A549 (cell line): ENCODE measurements at regions not wholly inside any gene's neighbourhood (a gene's known extent, or its start where the extent isn't known, plus 50 kb on each side); places are given as distances from the start of the nearest gene placed in this dataset.

ENCODE experiments used
- ATAC-seq, 2 experiments: fragments of 200-7000 bp in 1 of 2; fragments of >200 bp in 1 of 2; cut with Nextera tagmentation in 1 of 2; cut with Tn5 transposase in 1 of 2; 3 replicates each; pipeline versions ENCODE4 v1.8.0 to v1.9.1; 2018 to 2020; ENCODE audit warnings: mild to moderate bottlenecking in 1 of 2, moderate library complexity in 1 of 2
- CTCF ChIA-PET: fragments of 300-600 bp; sonication (Branson Sonifier 250); formaldehyde crosslinking; extraction: SDS; loops from one replicate; lab custom pipeline; 2021; ENCODE audit warnings: antibody characterized with exemption, inconsistent platforms; lab: Yijun Ruan, JAX
- POLR2A ChIA-PET: fragments of 350-600 bp; formaldehyde crosslinking; extraction: SDS; loops from one replicate; lab custom pipeline; 2021; ENCODE audit warnings: antibody characterized with exemption, inconsistent platforms; lab: Yijun Ruan, JAX
- DNase-seq, 2 experiments: peaks; one replicate each; pipeline versions ENCODE4 v3.0.0 to v3.0.0-alpha.2; 2011 to 2016; ENCODE audit warnings: low read depth in 1 of 2, low spot score in 1 of 2
- FAIRE-seq: peaks from 2 replicates; lab custom pipeline; 2011; peaks lifted over from hg19 to GRCh38; lab: Jason Lieb, UNC
- H3K27ac ChIP-seq, 2 experiments: fragments of >200 bp; sonication (Bioruptor Twin); formaldehyde crosslinking; 3 replicates each; pipeline ENCODE4 v1.5.1; 2016 to 2017
- H3K4me1 ChIP-seq: fragments of >200 bp; sonication (Bioruptor Twin); formaldehyde crosslinking; 3 replicates; pipeline ENCODE4 v1.6.1; 2016
- H3K4me2 ChIP-seq: fragments of >200 bp; sonication (Bioruptor Twin); formaldehyde crosslinking; 3 replicates; pipeline ENCODE4 v1.6.1; 2016
- H3K4me3 ChIP-seq: fragments of >200 bp; sonication (Bioruptor Twin); formaldehyde crosslinking; 3 replicates; pipeline ENCODE4 v1.5.1; 2016
- H3K9me3 ChIP-seq: fragments of >200 bp; sonication (Bioruptor Twin); formaldehyde crosslinking; 3 replicates; pipeline ENCODE4 v1.6.1; 2016
- CEBPB ChIP-seq, 2 experiments: fragments of >200 bp in 1 of 2; sonication (Bioruptor Twin) in 1 of 2; formaldehyde crosslinking in 1 of 2; IDR thresholded peaks; 2 replicates each; pipeline ENCODE4 v1.6.1; 2012 to 2016
- CHD4 ChIP-seq: fragments of 200-600 bp; sonication (generic); IDR thresholded peaks from 2 replicates; pipeline ENCODE4 v1.6.1; 2016; ENCODE audit warnings: antibody characterized with exemption, mild to moderate bottlenecking, borderline replicate concordance
- EHMT2 ChIP-seq: fragments of 200-600 bp; sonication (generic); IDR thresholded peaks from 2 replicates; pipeline ENCODE4 v1.6.1; 2016; ENCODE audit warnings: antibody characterized with exemption, low read depth, mild to moderate bottlenecking, moderate library complexity
- ESRRA ChIP-seq: fragments of 150-350 bp; IDR thresholded peaks from 2 replicates; pipeline ENCODE4 v1.6.1; 2014; ENCODE audit warnings: mild to moderate bottlenecking, low read length, borderline replicate concordance
- FOSL2 ChIP-seq, 2 experiments: fragments of 450-650 bp in 1 of 2; fragments of >200 bp in 1 of 2; sonication (Bioruptor Twin) in 1 of 2; formaldehyde crosslinking; IDR thresholded peaks; 2 replicates each; pipeline versions ENCODE4 v1.5.0 to v1.6.1; 2016 to 2020; ENCODE audit warnings: mild to moderate bottlenecking in 1 of 2, moderate library complexity in 1 of 2
- FOXS1 ChIP-seq: fragments of 250-450 bp; sonication (Bioruptor Pico); IDR thresholded peaks from 2 replicates; pipeline ENCODE4 v1.5.0; 2020; ENCODE audit warnings: mild to moderate bottlenecking, moderate library complexity
- HDAC2 ChIP-seq: fragments of 200-600 bp; sonication (generic); IDR thresholded peaks from 2 replicates; pipeline ENCODE4 v1.6.1; 2016
- HMGXB4 ChIP-seq: fragments of 250-450 bp; sonication (Bioruptor Pico); IDR thresholded peaks from 2 replicates; pipeline ENCODE4 v1.5.0; 2021; ENCODE audit warnings: mild to moderate bottlenecking, moderate library complexity, borderline replicate concordance
- HOXB5 ChIP-seq: fragments of 250-450 bp; sonication (Bioruptor Pico); IDR thresholded peaks from 2 replicates; pipeline ENCODE4 v1.5.0; 2020; ENCODE audit warnings: mild to moderate bottlenecking, moderate library complexity
- JUN ChIP-seq, 2 experiments: fragments of >200 bp; sonication (Bioruptor Twin); formaldehyde crosslinking; IDR thresholded peaks; 2 replicates in 1 of 2; 3 replicates in 1 of 2; pipeline ENCODE4 v1.6.1; 2016 to 2017
- JUNB ChIP-seq: fragments of >200 bp; sonication (Bioruptor Twin); formaldehyde crosslinking; IDR thresholded peaks from 2 replicates; pipeline ENCODE4 v1.6.1; 2016
- MAFK ChIP-seq: fragments of 450-650 bp; IDR thresholded peaks from 2 replicates; pipeline ENCODE4 v1.6.1; 2014; ENCODE audit not compliant: partially characterized antibody
- MAZ ChIP-seq: fragments of 150-350 bp; IDR thresholded peaks from 2 replicates; pipeline ENCODE4 v1.6.1; 2014; ENCODE audit warnings: antibody characterized with exemption, low read depth, low read length, borderline replicate concordance
- MYC ChIP-seq: IDR thresholded peaks from 2 replicates; pipeline ENCODE4 v1.6.1; 2012; ENCODE audit warnings: mild to moderate bottlenecking, inconsistent platforms, low read length, improper control_type of control experiment, borderline replicate concordance
- NFE2L2 ChIP-seq: fragments of 150-350 bp; conservative IDR thresholded peaks from 2 replicates; pipeline ENCODE4 v1.6.1; 2014; ENCODE audit warnings: low read length
- PHF8 ChIP-seq: fragments of 200-600 bp; sonication (generic); IDR thresholded peaks from 2 replicates; pipeline ENCODE4 v1.6.1; 2016; ENCODE audit warnings: low read depth, mild to moderate bottlenecking, antibody characterized with exemption, moderate library complexity, borderline replicate concordance
- POLR2AphosphoS2 ChIP-seq: conservative IDR thresholded peaks from 2 replicates; pipeline ENCODE4 v1.6.1; 2012; ENCODE audit warnings: low read length, improper control_type of control experiment, inconsistent platforms
- RARB ChIP-seq: fragments of 250-450 bp; sonication (Bioruptor Pico); IDR thresholded peaks from 2 replicates; pipeline ENCODE4 v1.8.0; 2021; ENCODE audit warnings: mild to moderate bottlenecking, moderate library complexity
- SMC3 ChIP-seq: fragments of >200 bp; sonication (Bioruptor Twin); formaldehyde crosslinking; IDR thresholded peaks from 3 replicates; pipeline ENCODE4 v1.6.1; 2018; ENCODE audit warnings: inconsistent platforms
- ZSCAN20 ChIP-seq: fragments of 250-450 bp; sonication (Bioruptor Pico); IDR thresholded peaks from 2 replicates; pipeline ENCODE4 v1.8.0; 2022; ENCODE audit warnings: mild to moderate bottlenecking, moderate library complexity
- WGBS: methylation state at CpG from one replicate; pipeline ENCODE4 v1.1.6; 2017; ENCODE audit errors: missing lambda C conversion rate; 5-methylcytosine and 5-hydroxymethylcytosine counted together
- TF ChIP-seq, protein P1 (sequence below): fragments of >200 bp; sonication (Bioruptor Twin); formaldehyde crosslinking; IDR thresholded peaks from 3 replicates; pipeline ENCODE4 v1.6.1; 2016
- TF ChIP-seq, protein P2 (sequence below): fragments of 200-600 bp; sonication (generic); IDR thresholded peaks from 2 replicates; pipeline ENCODE4 v1.6.1; 2016; ENCODE audit warnings: antibody characterized with exemption, mild to moderate bottlenecking, moderate library complexity
- TF ChIP-seq, protein P3 (sequence below): IDR thresholded peaks from 2 replicates; pipeline ENCODE4 v1.6.1; 2012
- TF ChIP-seq, protein P4 (sequence below): fragments of 450-650 bp; IDR thresholded peaks from 2 replicates; pipeline ENCODE4 v1.6.1; 2014; ENCODE audit warnings: antibody characterized with exemption

DNA sequence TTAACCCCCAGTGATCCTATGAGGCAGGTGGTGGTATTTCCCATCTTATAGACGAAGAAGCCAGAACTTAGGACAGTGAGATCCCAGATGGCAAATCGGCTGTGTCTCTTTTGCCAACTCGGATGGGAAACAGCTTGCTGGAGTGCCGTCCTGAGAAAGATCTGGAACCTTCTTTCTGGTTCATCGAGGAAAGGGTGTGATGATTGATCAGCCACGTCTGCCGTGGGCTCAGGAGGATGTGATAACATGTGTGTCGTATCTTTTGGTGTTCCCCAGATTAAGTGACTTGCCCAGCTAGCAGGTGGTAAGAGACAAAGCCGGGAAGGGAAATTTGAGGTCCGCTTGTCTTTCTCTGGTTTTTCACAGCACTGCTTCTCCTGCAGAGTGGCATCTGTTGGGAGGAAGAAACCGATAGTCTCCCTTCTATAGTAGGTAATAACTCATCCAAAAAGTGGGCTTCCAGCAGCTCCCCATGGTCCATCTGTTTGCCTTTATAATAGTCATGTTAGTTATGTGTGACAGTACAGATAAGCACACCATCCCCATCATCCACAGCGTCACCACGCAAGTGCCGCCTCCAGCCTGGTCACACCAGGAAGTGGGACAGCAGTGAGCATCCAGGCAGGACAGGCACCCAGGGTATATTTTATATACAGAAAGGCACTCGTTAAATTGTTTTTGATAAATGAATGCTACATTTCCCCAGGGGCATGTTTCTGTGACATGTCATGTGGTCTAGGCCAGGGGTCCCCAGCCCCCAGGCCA is 175.5 kb downstream of the KATNIP start:
- no peaks in the 10 kb centered on the region for H3K9me3 ChIP-seq
- no peak overlapping the region for H3K27ac ChIP-seq
- 93% methylated on average over 15 of the region's 15 CpGs for WGBS
- ChIA-PET CTCF (interaction anchor here (0.5 to 1.1 kb wide), 2 partner anchors 14 to 183 kb away, joined by 3 read pairs; no protein-coding TSS in a partner anchor), POLR2A (no interaction called here)
- ATAC-seq (no peak), FAIRE-seq (no peak), DNase-seq (no peak)
- no peaks in the 10 kb centered on the region for H3K4me1 ChIP-seq
- no peak overlapping the region for H3K4me2 ChIP-seq
- H3K4me3 ChIP-seq = no peak overlapping the region
- TF ChIP-seq MAFK (no peak), PHF8 (no peak), NFE2L2 (no peak), ZSCAN20 (CRISPR knock-in tag) (no peak), MYC (no peak), ESRRA (no peak)
- TF ChIP-seq, protein P1, sequence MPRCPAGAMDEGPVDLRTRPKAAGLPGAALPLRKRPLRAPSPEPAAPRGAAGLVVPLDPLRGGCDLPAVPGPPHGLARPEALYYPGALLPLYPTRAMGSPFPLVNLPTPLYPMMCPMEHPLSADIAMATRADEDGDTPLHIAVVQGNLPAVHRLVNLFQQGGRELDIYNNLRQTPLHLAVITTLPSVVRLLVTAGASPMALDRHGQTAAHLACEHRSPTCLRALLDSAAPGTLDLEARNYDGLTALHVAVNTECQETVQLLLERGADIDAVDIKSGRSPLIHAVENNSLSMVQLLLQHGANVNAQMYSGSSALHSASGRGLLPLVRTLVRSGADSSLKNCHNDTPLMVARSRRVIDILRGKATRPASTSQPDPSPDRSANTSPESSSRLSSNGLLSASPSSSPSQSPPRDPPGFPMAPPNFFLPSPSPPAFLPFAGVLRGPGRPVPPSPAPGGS = no peak
- TF ChIP-seq, protein P2, sequence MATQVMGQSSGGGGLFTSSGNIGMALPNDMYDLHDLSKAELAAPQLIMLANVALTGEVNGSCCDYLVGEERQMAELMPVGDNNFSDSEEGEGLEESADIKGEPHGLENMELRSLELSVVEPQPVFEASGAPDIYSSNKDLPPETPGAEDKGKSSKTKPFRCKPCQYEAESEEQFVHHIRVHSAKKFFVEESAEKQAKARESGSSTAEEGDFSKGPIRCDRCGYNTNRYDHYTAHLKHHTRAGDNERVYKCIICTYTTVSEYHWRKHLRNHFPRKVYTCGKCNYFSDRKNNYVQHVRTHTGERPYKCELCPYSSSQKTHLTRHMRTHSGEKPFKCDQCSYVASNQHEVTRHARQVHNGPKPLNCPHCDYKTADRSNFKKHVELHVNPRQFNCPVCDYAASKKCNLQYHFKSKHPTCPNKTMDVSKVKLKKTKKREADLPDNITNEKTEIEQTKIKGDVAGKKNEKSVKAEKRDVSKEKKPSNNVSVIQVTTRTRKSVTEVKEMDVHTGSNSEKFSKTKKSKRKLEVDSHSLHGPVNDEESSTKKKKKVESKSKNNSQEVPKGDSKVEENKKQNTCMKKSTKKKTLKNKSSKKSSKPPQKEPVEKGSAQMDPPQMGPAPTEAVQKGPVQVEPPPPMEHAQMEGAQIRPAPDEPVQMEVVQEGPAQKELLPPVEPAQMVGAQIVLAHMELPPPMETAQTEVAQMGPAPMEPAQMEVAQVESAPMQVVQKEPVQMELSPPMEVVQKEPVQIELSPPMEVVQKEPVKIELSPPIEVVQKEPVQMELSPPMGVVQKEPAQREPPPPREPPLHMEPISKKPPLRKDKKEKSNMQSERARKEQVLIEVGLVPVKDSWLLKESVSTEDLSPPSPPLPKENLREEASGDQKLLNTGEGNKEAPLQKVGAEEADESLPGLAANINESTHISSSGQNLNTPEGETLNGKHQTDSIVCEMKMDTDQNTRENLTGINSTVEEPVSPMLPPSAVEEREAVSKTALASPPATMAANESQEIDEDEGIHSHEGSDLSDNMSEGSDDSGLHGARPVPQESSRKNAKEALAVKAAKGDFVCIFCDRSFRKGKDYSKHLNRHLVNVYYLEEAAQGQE = no peak

DNA sequence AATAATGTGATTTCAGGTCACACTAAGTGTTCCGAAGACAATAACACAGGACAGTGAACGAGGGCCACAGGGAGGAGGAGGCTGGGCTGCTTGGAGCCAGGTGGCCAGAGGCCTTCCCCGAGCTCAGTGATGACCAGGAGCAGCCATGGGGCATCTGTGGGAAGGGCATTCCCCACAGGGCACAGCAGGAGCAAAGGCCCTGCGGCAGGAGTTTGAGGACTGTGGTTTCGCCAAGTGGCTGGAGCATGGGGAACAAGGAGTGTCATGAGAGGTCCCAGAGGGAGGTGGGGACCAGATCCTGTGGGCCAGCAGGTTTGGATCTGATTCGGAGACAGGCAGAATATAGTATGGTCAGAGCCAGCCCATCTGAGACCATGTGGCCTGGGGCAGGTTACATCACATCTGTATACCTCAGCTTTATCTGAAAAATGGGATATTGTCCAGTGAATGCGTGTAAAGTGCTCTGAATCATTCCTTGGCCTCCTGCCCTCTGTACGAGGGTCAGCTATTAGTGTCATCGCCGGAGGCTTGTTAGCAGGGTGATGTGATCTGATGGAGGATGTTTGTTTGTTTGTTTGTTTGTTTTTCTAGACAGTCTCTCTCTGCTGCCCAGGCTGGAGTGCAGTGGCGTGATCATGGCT is 176.8 kb downstream of the KATNIP start:
- FAIRE-seq (no peak), DNase-seq (no peak), ATAC-seq (no peak)
- H3K4me3 ChIP-seq = no peak overlapping the region
- no peak overlapping the region for H3K27ac ChIP-seq
- ChIA-PET CTCF (no interaction called here), POLR2A (no interaction called here)
- no peaks in the 10 kb centered on the region for H3K4me1 ChIP-seq
- no peaks in the 10 kb centered on the region for H3K9me3 ChIP-seq
- 83% methylated on average over 11 of the region's 11 CpGs for WGBS
- no peak for TF ChIP-seq FOXS1 (CRISPR knock-in tag)
- TF ChIP-seq MAFK = no peak
- TF ChIP-seq MYC = no peak
- TF ChIP-seq ZSCAN20 (CRISPR knock-in tag) = no peak
- no peak for TF ChIP-seq JUN (IDR thresholded peaks at IDR 0.05)
- no peak for TF ChIP-seq FOSL2 (IDR thresholded peaks at IDR 0.05)
- no peak for TF ChIP-seq FOSL2 (CRISPR knock-in tag; IDR thresholded peaks at IDR 0.05)
- no peak for TF ChIP-seq HMGXB4 (CRISPR knock-in tag)
- no peak for TF ChIP-seq NFE2L2
- no peak for TF ChIP-seq HDAC2
- no peak overlapping the region for H3K4me2 ChIP-seq

GRCh38 chr16:27727941-27728340 is 178.0 kb downstream of the KATNIP start:
- Histone ChIP-seq H3K4me2 (no peak overlapping the region), H3K27ac (no peak overlapping the region), H3K4me3 (no peak overlapping the region), H3K9me3 (no peaks in the 10 kb centered on the region), H3K4me1 (no peaks in the 10 kb centered on the region)
- DNase-seq (no peak), ATAC-seq (no peak), FAIRE-seq (no peak)
- ChIA-PET POLR2A (no interaction called here), CTCF (interaction anchor here (0.7 kb wide), 1 partner anchor 34 kb away, joined by 3 read pairs; no protein-coding TSS in a partner anchor)
- 93% methylated on average over 6 of the region's 6 CpGs for WGBS
- TF ChIP-seq MAZ (no peak), ESRRA (no peak), EHMT2 (no peak), HOXB5 (CRISPR knock-in tag) (no peak), JUN (IDR thresholded peaks at IDR 0.05) (no peak), FOSL2 (IDR thresholded peaks at IDR 0.05) (no peak), FOSL2 (CRISPR knock-in tag; IDR thresholded peaks at IDR 0.05) (no peak), POLR2AphosphoS2 (no peak), JUNB (no peak), SMC3 (no peak), CEBPB (IDR thresholded peaks at IDR 0.05) (no peak), NFE2L2 (no peak), CHD4 (no peak), RARB (CRISPR knock-in tag) (no peak)
- TF ChIP-seq, protein P3, sequence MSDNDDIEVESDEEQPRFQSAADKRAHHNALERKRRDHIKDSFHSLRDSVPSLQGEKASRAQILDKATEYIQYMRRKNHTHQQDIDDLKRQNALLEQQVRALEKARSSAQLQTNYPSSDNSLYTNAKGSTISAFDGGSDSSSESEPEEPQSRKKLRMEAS = no peak
- TF ChIP-seq, protein P4, sequence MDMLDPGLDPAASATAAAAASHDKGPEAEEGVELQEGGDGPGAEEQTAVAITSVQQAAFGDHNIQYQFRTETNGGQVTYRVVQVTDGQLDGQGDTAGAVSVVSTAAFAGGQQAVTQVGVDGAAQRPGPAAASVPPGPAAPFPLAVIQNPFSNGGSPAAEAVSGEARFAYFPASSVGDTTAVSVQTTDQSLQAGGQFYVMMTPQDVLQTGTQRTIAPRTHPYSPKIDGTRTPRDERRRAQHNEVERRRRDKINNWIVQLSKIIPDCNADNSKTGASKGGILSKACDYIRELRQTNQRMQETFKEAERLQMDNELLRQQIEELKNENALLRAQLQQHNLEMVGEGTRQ = no peak
